Esophagus muscularis mucosa (tissue), 3 donors: ENCODE measurements at regions not wholly inside any gene's neighbourhood (a gene's known extent, or its start where the extent isn't known, plus 50 kb on each side); places are given as distances from the start of the nearest gene placed in this dataset.

Source experiments
- POLR2A ChIP-seq: fragments of 450-650 bp; IDR thresholded peaks from one replicate; pipeline ENCODE4 v1.6.1; 2017; ENCODE audit warnings: antibody characterized with exemption, moderate library complexity, mild to moderate bottlenecking, low read depth
- POLR2AphosphoS5 ChIP-seq, 2 donors: sonication (generic); formaldehyde crosslinking; IDR thresholded peaks; one replicate each; pipeline ENCODE4 v1.6.1; 2017; ENCODE audit warnings: antibody characterized with exemption in 2 of 2
- TF ChIP-seq, protein P1 (sequence below), 3 experiments: fragments of 200-600 bp in 2 of 3; fragments of 450-650 bp in 1 of 3; sonication (generic) in 2 of 3; IDR thresholded peaks; one replicate each; pipeline ENCODE4 v1.5.1; 2017 to 2019; ENCODE audit warnings: antibody characterized with exemption in 3 of 3, mild to moderate bottlenecking in 2 of 3, moderate library complexity in 1 of 3

DNA sequence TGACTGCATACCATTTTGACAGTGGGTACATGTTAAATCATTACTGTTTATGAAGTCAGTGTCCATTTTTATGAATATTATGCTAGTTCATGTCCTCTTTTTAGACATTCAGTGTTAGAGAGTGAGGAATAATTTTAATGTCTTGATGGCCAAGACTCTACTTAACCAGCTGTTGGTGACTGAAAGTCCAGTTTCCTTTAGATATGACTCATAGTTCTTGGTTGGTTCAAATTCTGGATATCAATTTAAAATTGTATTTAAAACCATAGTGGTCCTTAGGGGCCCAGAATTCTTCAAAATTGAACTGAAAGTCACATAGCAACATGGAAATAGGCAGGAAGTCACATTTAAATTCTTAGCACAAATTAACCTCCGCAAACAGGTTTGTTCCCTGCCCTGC is 196.5 kb upstream of the PRPS1L1 start:
- TF ChIP-seq POLR2AphosphoS5 (IDR thresholded peaks at IDR 0.05) (no peak), POLR2A (no peak)
- TF ChIP-seq, protein P1, sequence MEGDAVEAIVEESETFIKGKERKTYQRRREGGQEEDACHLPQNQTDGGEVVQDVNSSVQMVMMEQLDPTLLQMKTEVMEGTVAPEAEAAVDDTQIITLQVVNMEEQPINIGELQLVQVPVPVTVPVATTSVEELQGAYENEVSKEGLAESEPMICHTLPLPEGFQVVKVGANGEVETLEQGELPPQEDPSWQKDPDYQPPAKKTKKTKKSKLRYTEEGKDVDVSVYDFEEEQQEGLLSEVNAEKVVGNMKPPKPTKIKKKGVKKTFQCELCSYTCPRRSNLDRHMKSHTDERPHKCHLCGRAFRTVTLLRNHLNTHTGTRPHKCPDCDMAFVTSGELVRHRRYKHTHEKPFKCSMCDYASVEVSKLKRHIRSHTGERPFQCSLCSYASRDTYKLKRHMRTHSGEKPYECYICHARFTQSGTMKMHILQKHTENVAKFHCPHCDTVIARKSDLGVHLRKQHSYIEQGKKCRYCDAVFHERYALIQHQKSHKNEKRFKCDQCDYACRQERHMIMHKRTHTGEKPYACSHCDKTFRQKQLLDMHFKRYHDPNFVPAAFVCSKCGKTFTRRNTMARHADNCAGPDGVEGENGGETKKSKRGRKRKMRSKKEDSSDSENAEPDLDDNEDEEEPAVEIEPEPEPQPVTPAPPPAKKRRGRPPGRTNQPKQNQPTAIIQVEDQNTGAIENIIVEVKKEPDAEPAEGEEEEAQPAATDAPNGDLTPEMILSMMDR (IDR thresholded peaks at IDR 0.05): no peak
